Mucosa of descending colon (tissue), 3 donors: ENCODE measurements at regions not wholly inside any gene's neighbourhood (a gene's known extent, or its start where the extent isn't known, plus 50 kb on each side); places are given as distances from the start of the nearest gene placed in this dataset.

Experiments
- ATAC-seq: fragments of 200-7000 bp; cut with Tn5 transposase; one replicate; pipeline ENCODE4 v1.9.1; 2020; ENCODE audit warnings: mild to moderate bottlenecking, moderate library complexity
- DNase-seq, 3 donors: peaks; one replicate each; pipeline ENCODE4 v3.0.0-alpha.2; 2020
- H3K36me3 ChIP-seq: fragments of 200-600 bp; one replicate; pipeline ENCODE4 v1.8.0; 2021; ENCODE audit warnings: low read depth, mild to moderate bottlenecking
- H3K4me1 ChIP-seq: fragments of 200-600 bp; one replicate; pipeline ENCODE4 v1.8.0; 2021; ENCODE audit warnings: low read depth, mild to moderate bottlenecking
- H3K4me3 ChIP-seq: fragments of 200-600 bp; one replicate; pipeline ENCODE4 v1.8.0; 2021; ENCODE audit warnings: mild to moderate bottlenecking
- H3K9me3 ChIP-seq: fragments of 200-600 bp; one replicate; pipeline ENCODE4 v1.8.0; 2021; ENCODE audit warnings: mild to moderate bottlenecking
- CTCF ChIP-seq: fragments of 200-600 bp; IDR thresholded peaks from one replicate; pipeline ENCODE4 v1.8.0; 2022; ENCODE audit warnings: antibody characterized with exemption, mild to moderate bottlenecking
- intact Hi-C, 2 donors: fragments of 100-400 bp; cut with DNase I in 1 of 2; cut with micrococcal nuclease in 1 of 2; formaldehyde crosslinking; loops; one replicate each; pipeline versions ENCODE4 v1.11.0 to v1.11.1; 2022; cut with DNase I, micrococcal nuclease
- donor health status: DM: no; HTN: no; CAD: no; lungs with moderate emphysema.
- donor health status: DM: no; HTN: no; CAD: no.
- donor health status: DM: no; HTN: yes; CAD: no.

GRCh38 chr14:22386924-22387775 is 201.9 kb downstream of the DAD1 start:
- DNase-seq (peak in 1 of 3 donors; percentile 92), ATAC-seq (no peak)
- H3K4me3 ChIP-seq = no peak overlapping the region
- TF ChIP-seq CTCF = peak; percentile 66
- no peaks in the 10 kb centered on the region for H3K9me3 ChIP-seq
- peaks cover 12% of the 10 kb centered on the region for H3K4me1 ChIP-seq
- intact Hi-C loops = loop anchor here in 1 of 2 donors (2.0 kb wide), 1 partner anchor 86 kb away; no protein-coding TSS in a partner anchor
- H3K36me3 ChIP-seq = no peaks in the 10 kb centered on the region

- DNase-seq = no peak
- Histone ChIP-seq H3K4me3 (no peak overlapping the region), H3K9me3 (no peaks in the 10 kb centered on the region), H3K36me3 (no peaks in the 10 kb centered on the region), H3K4me1 (no peaks in the 10 kb centered on the region)
- no peak for TF ChIP-seq CTCF
- no peak for ATAC-seq
- intact Hi-C loops = no loop called here
Observed at GRCh38 chr14:22384974-22385526, 204.0 kb downstream of the DAD1 start.

GRCh38 chr14:22384167-22384549 is 204.9 kb downstream of the DAD1 start:
- Histone ChIP-seq H3K9me3 (no peaks in the 10 kb centered on the region), H3K4me3 (no peak overlapping the region), H3K36me3 (no peaks in the 10 kb centered on the region), H3K4me1 (no peaks in the 10 kb centered on the region)
- intact Hi-C loops = no loop called here
- TF ChIP-seq CTCF = no peak
- ATAC-seq (no peak), DNase-seq (no peak)

GRCh38 chr14:22383515-22384166 is 205.4 kb downstream of the DAD1 start:
- no peaks in the 10 kb centered on the region for H3K4me1 ChIP-seq
- ATAC-seq (peak; percentile 34), DNase-seq (no peak)
- no peaks in the 10 kb centered on the region for H3K36me3 ChIP-seq
- H3K9me3 ChIP-seq = no peaks in the 10 kb centered on the region
- intact Hi-C loops = no loop called here
- H3K4me3 ChIP-seq = no peak overlapping the region
- TF ChIP-seq CTCF = no peak

GRCh38 chr14:22382955-22383354 is 206.1 kb downstream of the DAD1 start:
- H3K4me1 ChIP-seq = no peaks in the 10 kb centered on the region
- TF ChIP-seq CTCF = no peak
- ATAC-seq (no peak), DNase-seq (no peak)
- H3K36me3 ChIP-seq = no peaks in the 10 kb centered on the region
- intact Hi-C loops = no loop called here
- no peaks in the 10 kb centered on the region for H3K9me3 ChIP-seq
- H3K4me3 ChIP-seq = no peak overlapping the region
